ENCODE measurements at regions not wholly inside any gene's neighbourhood (a gene's known extent, or its start where the extent isn't known, plus 50 kb on each side); places are given as distances from the start of the nearest gene placed in this dataset.
"Not testable (repeated sequence)": the region's sequence is repeated elsewhere in the genome, so short reads cannot be mapped to it uniquely, and the experiment has no call there.

DNA sequence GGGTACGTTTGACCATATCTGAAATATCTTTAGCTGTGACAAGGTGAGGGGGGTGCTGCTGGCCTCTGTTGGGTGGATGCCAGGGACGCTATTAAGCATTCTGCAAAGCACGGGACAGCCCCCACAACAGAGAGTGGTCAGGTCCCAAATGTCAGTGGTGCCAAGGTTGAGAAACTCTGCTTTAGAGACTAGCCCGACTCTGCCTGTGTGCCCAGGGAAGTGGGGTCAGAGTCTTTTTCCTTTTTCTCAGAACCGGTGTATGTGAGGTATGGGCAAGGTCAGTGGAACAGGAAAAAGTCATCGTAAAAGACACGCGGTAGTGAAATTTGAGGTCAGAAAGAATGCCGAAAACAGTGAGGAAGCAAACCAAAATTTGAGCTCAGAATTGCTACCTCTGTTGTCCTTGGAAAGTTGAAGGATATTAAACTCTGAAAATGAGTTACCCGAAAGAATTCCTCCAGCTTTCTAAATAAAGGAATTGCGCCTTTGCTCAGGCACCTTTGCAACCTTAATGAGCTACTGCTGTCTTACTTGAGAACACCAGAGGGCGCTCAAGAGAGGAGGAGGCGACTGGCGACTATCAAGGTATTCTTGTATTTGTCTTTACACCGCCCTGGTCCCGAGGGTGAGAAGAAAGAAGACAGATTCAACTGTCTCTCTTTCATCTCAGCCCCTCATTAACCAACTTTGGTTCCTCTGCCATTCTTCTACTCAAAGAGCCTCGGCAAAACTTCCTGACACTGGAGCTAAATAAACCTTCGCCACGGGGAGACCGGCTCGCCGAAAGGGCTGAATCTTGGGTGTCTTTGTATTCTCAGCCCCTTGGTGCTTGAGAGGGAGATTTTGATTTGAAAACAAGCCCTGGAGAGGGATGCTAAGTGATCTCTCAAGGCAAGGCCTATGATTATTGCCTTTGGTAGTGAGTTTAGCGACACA is 85.4 kb upstream of the OLIG2 start:
- peak; percentile 51 for DNase-seq (ENCODE audit: low spot score)

DNA sequence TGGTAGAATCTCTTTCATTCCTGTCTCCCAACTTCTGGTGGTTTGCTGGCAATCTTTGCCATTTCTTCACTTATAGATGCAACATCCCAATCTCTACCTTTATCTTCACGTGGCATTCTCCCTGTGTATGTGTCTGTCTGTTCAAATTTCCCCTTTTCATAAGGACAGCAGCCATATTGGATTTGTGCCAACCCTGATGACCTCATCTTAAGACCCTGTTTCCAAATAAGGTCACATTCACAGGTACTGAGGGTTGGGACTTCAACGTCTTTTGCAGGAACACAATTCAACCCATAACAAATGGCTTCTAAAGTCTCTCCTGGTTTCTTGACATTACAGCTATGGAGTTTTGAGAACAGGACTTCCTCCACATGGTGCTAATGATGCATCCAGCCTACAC is 84.5 kb upstream of the OLIG2 start:
- no peak for DNase-seq (ENCODE audit: low spot score)

DNA sequence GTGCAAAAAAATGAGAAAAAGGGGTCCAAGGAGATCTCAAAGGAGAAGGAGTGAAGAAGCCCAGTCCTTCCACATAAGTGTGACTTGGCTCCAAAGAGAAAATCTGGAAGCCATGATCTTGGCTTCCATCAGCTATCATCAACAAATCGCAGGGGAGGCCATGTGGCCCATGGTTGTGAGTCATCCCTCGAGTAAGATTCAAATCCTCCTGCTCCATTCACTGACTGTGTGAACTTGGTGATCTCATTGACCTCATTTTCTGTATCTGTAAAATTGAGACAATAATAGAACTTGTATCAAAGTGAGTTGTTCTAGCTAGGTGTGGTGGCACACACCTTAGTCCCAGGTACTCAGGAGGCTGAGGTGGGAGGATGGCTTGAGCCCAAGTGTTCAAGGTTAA is 79.1 kb upstream of the OLIG2 start:
- peak; percentile 10 for DNase-seq (ENCODE audit: low spot score)

DNA sequence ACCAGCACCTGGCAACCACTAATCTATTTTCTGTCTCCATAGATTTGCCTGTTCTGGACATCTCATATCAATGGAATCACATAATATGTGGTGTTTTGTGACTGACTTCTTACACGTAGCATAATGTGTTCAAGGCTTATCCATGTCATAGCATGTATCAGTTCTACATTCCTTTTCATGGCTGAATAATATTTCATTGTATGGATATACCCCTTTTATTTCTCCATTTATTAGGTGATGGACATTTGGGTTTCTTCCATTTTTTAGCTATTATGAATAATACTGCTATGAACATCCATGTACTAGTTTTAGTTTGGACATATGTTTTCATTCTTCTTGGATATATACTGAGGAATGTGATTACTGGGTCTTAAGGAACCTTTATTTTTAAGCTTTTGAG is 78.0 kb upstream of the OLIG2 start:
- no peak for DNase-seq (ENCODE audit: low spot score)

DNA sequence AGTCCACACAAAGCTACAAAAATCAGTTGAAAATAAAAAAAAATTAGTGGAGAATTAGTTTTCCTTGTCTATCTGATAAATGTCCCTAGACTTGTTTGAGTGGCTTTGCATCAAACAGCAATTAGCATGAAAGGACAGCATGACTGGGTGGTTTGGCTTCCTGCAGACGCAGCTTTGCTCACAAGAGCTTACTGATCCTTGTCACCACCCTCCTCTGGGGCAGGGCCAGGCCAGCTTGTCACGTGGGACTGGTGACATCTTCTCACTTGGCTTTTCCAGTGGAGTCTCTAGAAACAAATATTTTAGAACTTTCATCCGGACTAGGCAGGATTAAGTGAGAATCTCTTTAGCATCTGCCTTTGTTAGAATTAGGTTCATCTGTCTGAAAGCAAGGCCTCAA is 76.0 kb upstream of the OLIG2 start:
- no peak for DNase-seq (ENCODE audit: low spot score)

DNA sequence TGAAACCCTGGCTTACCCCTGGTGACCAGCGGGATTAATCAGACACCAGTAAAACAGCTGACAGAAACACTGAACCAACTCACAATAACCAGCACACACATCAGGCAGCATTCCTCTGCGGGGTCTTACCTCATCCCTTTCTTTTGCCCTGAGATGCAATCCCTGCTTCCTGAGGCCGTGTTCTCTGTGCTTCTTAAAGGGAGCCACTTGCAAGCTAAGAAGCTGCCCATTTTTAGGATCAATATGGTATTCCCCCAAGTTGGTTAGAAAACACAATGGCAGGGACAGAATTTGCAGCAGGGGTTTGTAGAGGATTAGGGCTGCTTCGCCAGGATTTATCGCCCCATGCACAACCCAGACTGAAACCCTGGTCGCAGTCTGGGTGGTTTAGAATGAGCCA is 74.7 kb upstream of the OLIG2 start:
- DNase-seq (ENCODE audit: low spot score): no peak

DNA sequence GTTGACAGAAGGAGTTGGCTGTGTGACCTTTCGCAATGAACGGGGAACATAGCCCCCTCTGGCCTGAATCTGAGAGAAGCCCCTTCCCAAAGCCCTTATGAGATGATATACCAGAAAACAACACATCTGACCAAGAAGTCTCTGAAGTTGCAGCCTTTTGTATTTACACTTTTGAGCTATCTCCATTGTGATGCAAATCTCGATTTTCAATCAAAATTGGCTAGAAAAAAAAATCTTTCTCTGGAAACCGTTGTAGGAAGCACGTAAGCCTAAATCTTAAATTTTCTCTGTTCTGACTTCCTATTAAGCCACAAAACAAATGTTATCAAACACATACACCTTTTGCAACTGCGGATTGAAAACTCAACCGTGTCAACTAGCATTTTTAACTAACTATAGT is 71.4 kb upstream of the OLIG2 start:
- no peak for DNase-seq (ENCODE audit: low spot score)

DNA sequence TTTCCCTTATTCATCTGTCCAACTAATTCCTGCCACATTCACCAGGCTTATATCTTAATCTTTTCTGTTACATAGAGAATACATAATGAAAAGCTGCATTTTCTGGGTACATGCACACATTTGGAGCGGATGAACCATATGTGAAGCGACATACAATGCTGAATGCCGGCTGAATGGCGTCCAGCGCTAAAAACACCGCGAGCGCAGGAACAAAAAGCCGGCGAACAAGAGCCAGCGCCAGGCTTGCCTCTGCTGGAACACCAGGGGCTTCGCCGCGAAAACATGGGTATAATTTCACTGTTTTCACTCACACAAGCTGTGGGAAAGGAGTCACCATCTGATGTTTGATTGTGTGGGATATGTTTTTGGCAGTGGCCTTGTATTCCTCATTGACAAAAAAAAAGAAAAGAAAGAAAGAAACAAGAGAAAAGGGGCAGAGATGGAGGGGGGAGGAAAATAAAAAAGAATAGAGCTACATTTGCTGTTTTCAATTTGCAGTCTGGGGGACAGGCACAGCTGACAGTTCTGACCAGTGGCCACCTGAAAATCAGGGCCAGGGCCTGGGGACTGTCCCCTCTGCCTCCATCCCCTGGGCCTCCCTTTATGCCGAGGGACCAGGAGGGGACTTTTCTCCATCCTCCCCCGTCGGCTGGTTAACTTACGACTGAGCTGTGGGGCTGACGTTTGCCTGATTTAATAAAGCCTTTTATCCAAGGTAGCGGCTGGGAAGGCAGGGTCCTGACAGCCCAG is 70.2 kb upstream of the OLIG2 start:
- DNase-seq (ENCODE audit: low spot score): no peak

DNA sequence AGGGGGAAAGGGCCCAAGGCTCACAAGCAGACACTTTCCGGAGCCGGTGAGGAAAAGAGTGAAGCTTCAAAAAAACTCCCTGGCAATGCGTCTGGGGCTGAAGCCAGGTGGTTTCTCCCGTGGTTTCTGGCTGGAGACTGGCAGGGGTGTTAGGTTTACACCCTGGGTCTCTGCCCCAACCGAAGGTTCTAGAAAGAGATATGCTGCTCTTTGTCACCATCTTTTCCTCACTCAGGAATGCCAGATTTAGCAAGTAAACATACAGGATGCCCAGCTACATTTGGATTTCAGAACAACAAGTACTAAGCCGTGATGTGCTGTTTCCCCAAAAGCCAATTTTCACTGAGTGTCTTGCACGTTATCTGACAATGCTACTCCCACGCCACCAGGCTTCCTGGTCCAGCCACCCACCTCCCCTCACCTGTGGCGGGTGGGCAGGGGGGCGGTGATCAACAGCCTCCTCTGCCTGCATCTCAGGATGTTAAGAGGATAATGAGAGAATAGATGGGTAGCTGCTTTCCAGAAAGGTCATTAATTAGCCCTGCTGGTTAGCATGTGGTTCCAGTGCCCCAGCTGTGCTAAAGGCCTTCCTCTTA is 69.6 kb upstream of the OLIG2 start:
- DNase-seq (ENCODE audit: low spot score): no peak

DNA sequence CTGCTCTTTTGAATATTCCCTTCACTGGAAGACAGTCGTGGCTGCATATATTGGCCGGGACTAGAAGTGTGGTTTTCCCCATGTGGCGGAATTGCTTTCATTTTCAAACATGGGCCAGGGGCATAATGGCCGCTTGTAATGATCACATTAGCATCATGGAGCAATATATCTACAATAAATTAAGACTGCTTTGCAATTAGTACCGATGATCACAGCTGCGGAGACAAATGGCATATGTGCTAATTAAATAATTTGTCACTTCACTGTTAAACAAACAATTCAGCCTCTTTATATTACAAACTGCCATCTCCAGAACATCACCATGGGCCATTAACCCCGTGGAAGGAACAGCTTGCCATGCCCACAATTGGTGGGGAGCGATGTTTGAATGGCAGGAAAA is 68.2 kb upstream of the OLIG2 start:
- no peak for DNase-seq (ENCODE audit: low spot score)

DNA sequence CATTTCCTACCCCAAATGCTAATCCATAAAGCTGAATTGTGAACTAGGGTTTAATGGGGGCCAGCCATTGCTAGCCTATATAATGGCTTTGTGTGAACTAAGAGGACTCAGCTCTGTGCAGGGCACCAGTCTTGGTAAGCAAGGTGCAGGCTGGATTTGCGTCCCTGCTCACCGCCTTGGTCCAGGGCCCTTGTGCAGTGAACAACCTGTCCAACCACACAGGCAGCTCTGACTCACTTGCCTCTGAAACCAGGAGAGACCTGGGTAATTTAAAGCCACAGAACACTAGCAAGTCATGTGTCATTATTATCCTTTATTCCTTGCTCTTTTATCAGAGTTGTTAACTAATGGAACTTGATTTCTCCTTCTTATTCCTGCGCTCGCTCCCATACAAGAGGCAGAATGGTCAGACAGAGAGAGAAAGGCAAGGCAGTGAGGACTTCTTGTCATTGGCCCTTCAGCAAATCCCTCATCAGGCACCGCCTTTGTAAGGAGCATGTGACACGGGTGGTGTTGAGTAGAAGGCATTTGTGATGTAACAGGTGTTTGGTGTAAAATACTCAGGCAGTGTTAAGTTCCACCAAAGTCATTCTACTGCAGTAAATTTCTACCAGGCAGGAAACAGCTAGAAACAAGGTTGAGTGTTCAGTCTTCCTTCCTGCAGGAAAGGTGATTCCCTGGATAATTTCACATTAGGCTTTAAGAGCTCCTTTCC is 67.3 kb upstream of the OLIG2 start:
- no peak for DNase-seq (ENCODE audit: low spot score)

DNA sequence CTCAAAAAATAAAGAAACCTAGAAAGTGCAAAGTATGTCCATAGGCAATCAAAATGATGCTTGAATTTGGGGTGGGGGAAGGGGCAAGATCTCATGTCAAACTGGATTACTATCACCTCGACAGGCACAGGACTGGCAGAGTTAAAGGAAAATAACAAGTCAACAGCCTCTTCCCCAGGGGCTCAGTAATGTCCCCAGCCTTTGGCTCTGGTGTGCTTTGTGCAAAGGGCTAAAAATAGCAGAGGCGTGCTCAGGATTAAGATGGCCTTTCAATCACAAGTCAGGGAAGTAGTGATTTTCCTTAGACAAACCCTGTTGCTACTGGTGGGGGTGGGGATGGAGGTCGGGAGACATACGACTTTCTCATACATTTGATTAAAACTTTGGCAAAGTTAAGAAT is 63.5 kb upstream of the OLIG2 start:
- no peak for DNase-seq (ENCODE audit: low spot score)

DNA sequence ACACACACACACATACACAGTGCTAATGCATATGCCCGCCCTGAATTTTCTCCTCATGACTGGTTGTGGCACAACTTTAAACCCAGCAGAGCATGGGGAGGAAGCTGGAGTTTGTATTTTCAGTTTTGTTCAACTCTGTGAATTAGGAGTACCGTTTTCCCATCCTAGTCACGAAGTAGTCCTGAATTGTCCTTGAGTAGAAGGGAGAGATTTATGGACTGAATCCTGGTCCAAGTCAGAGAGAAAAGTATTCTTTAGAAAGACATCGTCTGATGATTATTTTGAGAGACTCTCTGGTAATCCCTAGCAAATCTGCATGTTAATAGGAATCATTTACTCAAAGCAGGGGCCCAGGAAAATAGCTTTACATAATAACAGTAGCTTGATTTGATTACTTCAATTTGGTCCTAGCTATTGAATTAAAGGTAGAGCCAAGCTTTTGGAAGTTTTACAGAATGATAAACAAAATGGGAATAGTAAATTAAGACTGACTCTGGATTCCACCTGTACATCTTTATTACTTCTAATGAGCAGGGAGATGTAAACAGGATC is 60.5 kb upstream of the OLIG2 start:
- DNase-seq (ENCODE audit: low spot score): no peak

DNA sequence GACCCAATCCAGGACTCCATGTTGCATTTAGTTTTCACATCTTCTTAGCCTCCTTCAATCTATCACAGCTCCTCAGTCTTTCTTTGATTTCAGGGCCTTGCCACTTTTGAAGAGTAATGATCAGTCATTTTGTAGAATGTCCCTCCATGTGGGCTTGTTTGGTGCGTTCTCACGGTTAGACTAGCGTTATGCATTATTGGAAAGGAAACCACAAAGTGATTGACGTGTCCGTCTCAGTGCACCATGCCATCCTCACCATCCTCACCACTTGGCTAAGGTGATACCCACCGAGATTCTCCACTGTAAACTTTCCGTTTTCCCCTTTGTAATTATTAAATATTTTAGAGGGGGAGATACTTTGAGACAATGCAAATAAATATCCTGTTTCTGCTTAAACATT is 59.6 kb upstream of the OLIG2 start:
- DNase-seq (ENCODE audit: low spot score): no peak

DNA sequence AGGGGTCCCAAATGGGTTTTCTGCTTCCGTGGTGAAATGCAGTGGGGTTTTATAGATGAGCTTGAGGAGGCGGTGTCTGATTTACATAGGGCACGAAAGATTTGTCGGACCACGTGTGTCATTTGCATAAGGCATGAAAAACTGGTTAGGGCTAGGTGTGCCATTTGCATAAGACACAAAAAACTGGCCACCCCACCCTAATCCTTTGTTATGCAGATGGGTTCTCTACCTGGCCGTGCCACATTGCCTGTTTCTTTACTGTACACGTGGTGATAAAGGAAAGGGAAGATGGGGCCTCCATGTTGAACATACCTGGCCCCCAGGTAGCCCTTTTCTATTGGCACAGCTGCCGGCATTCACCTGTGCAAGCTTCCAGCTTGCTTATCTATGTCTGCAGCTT is 57.6 kb upstream of the OLIG2 start:
- not testable (repeated sequence) for DNase-seq (ENCODE audit: low spot score)

DNA sequence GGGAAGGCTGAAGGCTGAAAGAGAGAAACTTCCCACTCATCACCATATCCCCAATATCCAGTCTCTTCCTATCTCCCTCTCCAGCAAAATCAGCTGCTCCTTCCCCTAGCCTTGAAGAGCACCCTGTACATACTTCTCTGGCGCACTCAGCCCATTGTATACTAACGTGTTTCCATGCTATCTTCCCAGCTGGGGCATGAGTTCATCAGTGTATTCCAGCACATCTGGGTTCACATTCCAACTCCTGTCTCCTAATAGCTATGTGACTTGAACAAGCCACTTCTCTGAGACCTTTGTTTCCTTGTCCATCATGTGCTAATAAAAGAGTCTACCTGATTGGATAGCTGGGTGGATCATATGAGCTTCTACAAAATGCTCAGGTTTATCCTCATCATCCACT is 51.1 kb upstream of the OLIG2 start:
- no peak for DNase-seq (ENCODE audit: low spot score)

DNA sequence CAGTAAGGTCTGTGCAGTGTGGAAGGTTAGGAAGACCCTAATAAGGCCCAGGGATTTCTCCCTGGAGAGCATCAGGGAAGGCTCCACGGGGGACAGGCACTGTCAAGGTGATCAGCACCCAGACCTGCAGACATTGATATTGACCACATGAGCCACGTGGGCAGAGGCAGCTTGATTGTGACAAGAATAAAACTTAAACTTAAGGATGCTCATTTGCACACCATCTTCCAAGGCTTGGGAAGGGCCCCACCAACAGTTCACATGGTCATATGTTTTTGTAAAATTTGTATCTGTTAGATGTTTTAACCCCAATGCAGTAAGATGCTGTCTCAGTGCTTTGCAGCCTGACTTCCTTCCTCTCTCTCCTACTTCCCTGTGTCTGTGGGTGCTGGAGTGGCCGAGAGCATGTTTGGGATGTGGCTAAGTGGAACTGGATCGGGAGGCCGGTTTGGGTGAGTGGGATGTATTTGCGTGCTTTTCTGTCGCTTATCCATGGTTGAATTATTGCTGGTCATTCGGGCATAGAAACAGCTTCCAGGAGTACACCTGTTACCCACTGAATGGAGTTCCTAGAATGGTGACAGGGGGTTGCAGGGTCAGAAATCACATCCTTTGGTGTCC is 49.8 kb upstream of the OLIG2 start:
- no peak for DNase-seq (ENCODE audit: low spot score)
